HL-60 (cell line): ENCODE measurements at regions not wholly inside any gene's neighbourhood (a gene's known extent, or its start where the extent isn't known, plus 50 kb on each side); places are given as distances from the start of the nearest gene placed in this dataset.

Experiments used
- CTCF ChIP-seq: IDR thresholded peaks from one replicate; pipeline ENCODE4 v1.5.1; 2011; ENCODE audit warnings: low read length, control low read depth, inconsistent platforms; ENCODE audit not compliant: insufficient read depth
- GABPA ChIP-seq: IDR thresholded peaks from 2 replicates; pipeline ENCODE4 v1.6.1; 2012; ENCODE audit warnings: low read depth
- POLR2AphosphoS5 ChIP-seq: IDR thresholded peaks from 2 replicates; pipeline ENCODE4 v1.6.1; 2012; ENCODE audit warnings: low read depth
- REST ChIP-seq: IDR thresholded peaks from 2 replicates; pipeline ENCODE4 v1.6.1; 2012; ENCODE audit warnings: low read depth; ENCODE audit not compliant: insufficient replicate concordance

GRCh38 chr9:16028548-16028947 lies 475.7 kb downstream of the CCDC171 start:
- no peak for TF ChIP-seq CTCF
- no peak for TF ChIP-seq REST
- no peak for TF ChIP-seq GABPA
- TF ChIP-seq POLR2AphosphoS5: no peak
